SK-N-SH (cell line): ENCODE measurements at regions not wholly inside any gene's neighbourhood (a gene's known extent, or its start where the extent isn't known, plus 50 kb on each side); places are given as distances from the start of the nearest gene placed in this dataset.

Source experiments
- CTCF ChIA-PET: fragments of 300-600, 350-600 bp; formaldehyde crosslinking; extraction: SDS; loops from one replicate; lab custom pipeline; 2021; lab: Yijun Ruan, JAX
- POLR2A ChIA-PET: fragments of 350-600 bp; sonication (Branson Sonifier 250); formaldehyde crosslinking; extraction: SDS; loops from one replicate; lab custom pipeline; 2020; ENCODE audit warnings: antibody characterized with exemption, inconsistent platforms; lab: Yijun Ruan, JAX
- DNase-seq: peaks from one replicate; pipeline ENCODE4 v3.0.0; 2012
- H2AFZ ChIP-seq: fragments of 200-600 bp; sonication (generic); 2 replicates; pipeline ENCODE4 v1.8.1; 2016; ENCODE audit warnings: antibody characterized with exemption, mild to moderate bottlenecking, low read depth
- H3F3A ChIP-seq: fragments of 200-600 bp; sonication (generic); replicated peaks from 2 replicates; pipeline ENCODE3; 2016; ENCODE audit warnings: antibody characterized with exemption, mild to moderate bottlenecking; ENCODE audit not compliant: insufficient read depth
- H3K27ac ChIP-seq, 2 experiments: fragments of 200-500 bp in 1 of 2; fragments of 200-600 bp in 1 of 2; sonication (Bioruptor generic) in 1 of 2; sonication (generic), shearing (Covaris generic) in 1 of 2; 2 replicates each; pipeline versions ENCODE4 v1.5.1 to v1.6.1; 2014 to 2016; ENCODE audit warnings: low read depth in 2 of 2, inconsistent platforms in 1 of 2, low read length in 1 of 2, mild to moderate bottlenecking in 1 of 2, mixed read lengths in 1 of 2
- H3K27me3 ChIP-seq: fragments of 200-600 bp; sonication (generic), shearing (Covaris generic); 2 replicates; pipeline ENCODE4 v1.6.1; 2016; ENCODE audit warnings: mixed run types; ENCODE audit not compliant: insufficient read depth
- H3K36me3 ChIP-seq, 2 experiments: fragments of 200-500 bp in 1 of 2; fragments of 200-600 bp in 1 of 2; sonication (Bioruptor generic) in 1 of 2; sonication (generic) in 1 of 2; replicated peaks in 1 of 2; 2 replicates each; pipeline versions ENCODE3 to v1.5.1; 2014 to 2016; ENCODE audit warnings: low read length in 1 of 2, mild to moderate bottlenecking in 1 of 2; ENCODE audit not compliant: insufficient read depth in 2 of 2, control insufficient read depth in 1 of 2
- H3K4me1 ChIP-seq, 2 experiments: fragments of 200-500 bp in 1 of 2; fragments of 200-600 bp in 1 of 2; sonication (Bioruptor generic) in 1 of 2; sonication (generic), shearing (Covaris generic) in 1 of 2; 2 replicates each; pipeline versions ENCODE4 v1.5.1 to v1.6.1; 2014 to 2016; ENCODE audit warnings: low read depth in 1 of 2, low read length in 1 of 2, mixed run types in 1 of 2; ENCODE audit not compliant: insufficient read depth in 2 of 2, control insufficient read depth in 1 of 2
- H3K4me2 ChIP-seq: fragments of 200-600 bp; sonication (generic), shearing (Covaris generic); 2 replicates; pipeline ENCODE4 v1.6.1; 2017; ENCODE audit warnings: mixed run types
- H3K4me3 ChIP-seq, 2 experiments: fragments of 200-500 bp in 1 of 2; fragments of 200-600 bp in 1 of 2; sonication (Bioruptor generic) in 1 of 2; sonication (generic), shearing (Covaris generic) in 1 of 2; 2 replicates each; pipeline versions ENCODE4 v1.5.1 to v1.8.1; 2014 to 2016; ENCODE audit warnings: low read depth in 2 of 2, inconsistent platforms in 1 of 2, low read length in 1 of 2, mild to moderate bottlenecking in 1 of 2, mixed read lengths in 1 of 2, moderate library complexity in 1 of 2
- H3K79me2 ChIP-seq: fragments of 200-600 bp; sonication (generic); 2 replicates; pipeline ENCODE4 v1.8.1; 2017; ENCODE audit warnings: mild to moderate bottlenecking; ENCODE audit not compliant: insufficient read depth
- H3K9ac ChIP-seq: fragments of 200-600 bp; sonication (generic); 2 replicates; pipeline ENCODE4 v1.6.1; 2017; ENCODE audit warnings: mixed run types
- H3K9me2 ChIP-seq: fragments of 200-600 bp; sonication (generic); 2 replicates; pipeline ENCODE4 v1.6.1; 2017; ENCODE audit warnings: mixed run types
- H3K9me3 ChIP-seq: fragments of 200-600 bp; sonication (generic); 2 replicates; pipeline ENCODE4 v1.6.1; 2017; ENCODE audit warnings: mixed run types, mild to moderate bottlenecking, moderate library complexity
- H4K20me1 ChIP-seq: fragments of 200-600 bp; sonication (generic); 2 replicates; pipeline ENCODE4 v1.6.1; 2017; ENCODE audit warnings: mild to moderate bottlenecking, mixed run types; ENCODE audit not compliant: insufficient read depth
- CHD2 ChIP-seq: fragments of 150-350 bp; IDR thresholded peaks from 2 replicates; pipeline ENCODE4 v1.6.1; 2018; ENCODE audit warnings: low read length; ENCODE audit not compliant: partially characterized antibody
- CTCF ChIP-seq: fragments of 200-600 bp; sonication (generic); IDR thresholded peaks from 2 replicates; pipeline ENCODE4 v1.6.1; 2017; ENCODE audit warnings: antibody characterized with exemption, mild to moderate bottlenecking, moderate library complexity
- FOXM1 ChIP-seq: IDR thresholded peaks from 2 replicates; pipeline ENCODE4 v1.4.0; 2012; ENCODE audit warnings: low read depth, mild to moderate bottlenecking
- JUND ChIP-seq: IDR thresholded peaks from 2 replicates; pipeline ENCODE4 v1.4.0; 2012
- NFIC ChIP-seq: IDR thresholded peaks from 2 replicates; pipeline ENCODE4 v1.4.0; 2012; ENCODE audit warnings: borderline replicate concordance
- POLR2AphosphoS5 ChIP-seq: IDR thresholded peaks from 2 replicates; pipeline ENCODE4 v1.6.1; 2012; ENCODE audit warnings: low read depth, low read length
- RAD21 ChIP-seq: IDR thresholded peaks from 2 replicates; pipeline ENCODE4 v1.6.1; 2012; ENCODE audit warnings: mild to moderate bottlenecking, low read length
- SIN3A ChIP-seq: IDR thresholded peaks from 2 replicates; pipeline ENCODE4 v1.6.1; 2012; ENCODE audit warnings: low read depth, mild to moderate bottlenecking, low read length, moderate library complexity, borderline replicate concordance
- SMC3 ChIP-seq: IDR thresholded peaks from 2 replicates; pipeline ENCODE4 v1.6.1; 2012; ENCODE audit warnings: low read depth, low read length, improper control_type of control experiment
- TAF1 ChIP-seq: IDR thresholded peaks from 2 replicates; pipeline ENCODE4 v1.6.1; 2012; ENCODE audit warnings: low read depth, mild to moderate bottlenecking, low read length, moderate library complexity, borderline replicate concordance
- ZBTB33 ChIP-seq: IDR thresholded peaks from 2 replicates; pipeline ENCODE4 v1.4.0; 2012; ENCODE audit warnings: low read depth, borderline replicate concordance
- WGBS: methylation state at CpG from one replicate; pipeline ENCODE4 v1.1.6; 2017; ENCODE audit warnings: low lambda C conversion rate; 5-methylcytosine and 5-hydroxymethylcytosine counted together
- TF ChIP-seq, protein P1 (sequence below): fragments of 150-350 bp; IDR thresholded peaks from 2 replicates; pipeline ENCODE4 v1.6.1; 2017; ENCODE audit warnings: antibody characterized with exemption, low read length, low read depth, borderline replicate concordance

DNA sequence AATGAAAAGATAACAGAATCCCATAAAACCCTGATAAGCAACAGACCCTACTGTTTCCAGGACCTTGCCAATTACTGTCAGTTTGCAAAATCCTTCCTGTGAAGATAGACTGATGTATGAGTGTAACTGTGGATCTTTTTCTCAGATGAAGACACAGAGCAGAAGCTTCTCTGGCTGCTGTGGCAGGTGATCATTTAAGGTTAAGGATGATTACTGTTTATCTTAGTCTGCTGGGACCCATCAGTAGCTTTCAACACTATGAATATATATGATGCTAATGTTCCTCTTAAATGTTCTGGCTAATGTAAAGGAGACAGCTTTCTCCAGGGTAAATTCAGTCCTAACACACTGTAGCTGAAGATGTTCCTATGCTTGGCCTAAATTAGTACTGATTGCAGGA is 56.0 kb upstream of the CTTNBP2 start:
- Histone ChIP-seq H3K27me3 (no peaks in the 10 kb centered on the region), H3K36me3 (no peaks in the 10 kb centered on the region), H3K79me2 (no peaks in the 10 kb centered on the region), H3K9ac (no peak overlapping the region), H3K4me3 (no peak overlapping the region), H3K9me3 (no peaks in the 10 kb centered on the region), H4K20me1 (no peaks in the 10 kb centered on the region), H3F3A (no peaks in the 10 kb centered on the region), H3K4me1 (no peaks in the 10 kb centered on the region), H3K27ac (no peak overlapping the region), H3K4me2 (no peak overlapping the region), H3K9me2 (no peaks in the 10 kb centered on the region), H2AFZ (no peak overlapping the region)
- CTCF ChIA-PET, result interaction anchor here (0.6 to 1.2 kb wide), 2 partner anchors 56 to 178 kb away, joined by 3 read pairs; partner anchors contain the start of gene CTTNBP2
- no peak for TF ChIP-seq RAD21
- no peak for TF ChIP-seq NFIC
- TF ChIP-seq SMC3, result no peak
- TF ChIP-seq CHD2, result no peak
- no peak for TF ChIP-seq SIN3A
- TF ChIP-seq TAF1, result no peak
- no peak for TF ChIP-seq ZBTB33
- no peak for TF ChIP-seq JUND
- no peak for TF ChIP-seq FOXM1
- TF ChIP-seq, protein P1, sequence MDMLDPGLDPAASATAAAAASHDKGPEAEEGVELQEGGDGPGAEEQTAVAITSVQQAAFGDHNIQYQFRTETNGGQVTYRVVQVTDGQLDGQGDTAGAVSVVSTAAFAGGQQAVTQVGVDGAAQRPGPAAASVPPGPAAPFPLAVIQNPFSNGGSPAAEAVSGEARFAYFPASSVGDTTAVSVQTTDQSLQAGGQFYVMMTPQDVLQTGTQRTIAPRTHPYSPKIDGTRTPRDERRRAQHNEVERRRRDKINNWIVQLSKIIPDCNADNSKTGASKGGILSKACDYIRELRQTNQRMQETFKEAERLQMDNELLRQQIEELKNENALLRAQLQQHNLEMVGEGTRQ, result no peak
- POLR2A ChIA-PET, result no interaction called here
- no peak for DNase-seq

DNA sequence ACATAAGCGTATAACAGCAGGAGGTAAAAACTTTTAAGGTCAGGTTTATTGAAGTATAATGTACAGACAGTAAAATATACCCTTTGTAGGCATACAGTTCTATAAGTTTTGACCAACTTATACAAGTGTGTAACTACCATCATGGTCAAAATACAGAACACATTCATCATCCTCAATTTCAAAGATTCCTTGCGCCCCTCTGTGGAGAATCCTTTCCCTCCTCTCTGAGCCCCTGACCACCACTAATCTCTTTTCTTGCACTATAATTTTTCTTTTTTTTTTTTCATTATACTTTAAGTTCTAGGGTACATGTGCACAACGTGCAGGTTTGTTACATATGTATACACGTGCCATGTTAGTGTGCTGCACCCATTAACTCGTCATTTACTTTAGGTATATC is 58.1 kb upstream of the CTTNBP2 start:
- no peaks in the 10 kb centered on the region for H3K36me3 ChIP-seq
- H3K27ac ChIP-seq, result no peak overlapping the region
- no peak overlapping the region for H2AFZ ChIP-seq
- CTCF ChIA-PET, result no interaction called here
- no peaks in the 10 kb centered on the region for H3K4me1 ChIP-seq
- H3K27me3 ChIP-seq, result no peaks in the 10 kb centered on the region
- no peaks in the 10 kb centered on the region for H3K9me3 ChIP-seq
- POLR2A ChIA-PET, result no interaction called here
- WGBS, result 16% methylated on average over 5 of the region's 5 CpGs
- no peak overlapping the region for H3K4me3 ChIP-seq
- no peaks in the 10 kb centered on the region for H4K20me1 ChIP-seq
- TF ChIP-seq POLR2AphosphoS5 (no peak), CTCF (no peak)
- TF ChIP-seq, all 33 proteins: peak for 0
- Histone ChIP-seq H3K79me2 (no peaks in the 10 kb centered on the region), H3F3A (no peaks in the 10 kb centered on the region), H3K9me2 (no peaks in the 10 kb centered on the region), H3K4me2 (no peak overlapping the region), H3K9ac (no peak overlapping the region)
- no peak for DNase-seq
